Esophagus (tissue), 2 donors: ENCODE measurements at regions not wholly inside any gene's neighbourhood (a gene's known extent, or its start where the extent isn't known, plus 50 kb on each side); places are given as distances from the start of the nearest gene placed in this dataset.
"Not testable (repeated sequence)": the region's sequence is repeated elsewhere in the genome, so short reads cannot be mapped to it uniquely, and the experiment has no call there.

Experiments
- H3K27ac ChIP-seq, 2 donors: one replicate each; pipeline ENCODE4 v1.5.1; 2013; ENCODE audit warnings: low read depth in 2 of 2, mild to moderate bottlenecking in 2 of 2, inconsistent platforms in 1 of 2, low read length in 1 of 2, moderate library complexity in 1 of 2
- H3K27me3 ChIP-seq, 2 donors: one replicate each; pipeline ENCODE4 v1.6.1; 2013; ENCODE audit warnings: low read length in 2 of 2, control low read depth in 1 of 2, mild to moderate bottlenecking in 1 of 2; ENCODE audit not compliant: insufficient read depth in 2 of 2, control insufficient read depth in 1 of 2
- H3K36me3 ChIP-seq, 2 donors: one replicate each; pipeline ENCODE4 v1.6.1; 2013; ENCODE audit warnings: low read length in 1 of 2; ENCODE audit not compliant: control insufficient read depth in 2 of 2, insufficient read depth in 2 of 2
- H3K4me1 ChIP-seq, 2 donors: one replicate each; pipeline ENCODE4 v1.6.1; 2013; ENCODE audit warnings: low read length in 1 of 2; ENCODE audit not compliant: control insufficient read depth in 2 of 2, insufficient read depth in 2 of 2
- H3K4me3 ChIP-seq, 2 donors: one replicate each; pipeline ENCODE4 v1.5.1; 2013; ENCODE audit warnings: low read length in 2 of 2, mild to moderate bottlenecking in 2 of 2, low read depth in 1 of 2, moderate library complexity in 1 of 2
- H3K9me3 ChIP-seq, 2 donors: one replicate each; pipeline ENCODE4 v1.6.1; 2013; ENCODE audit warnings: mild to moderate bottlenecking in 2 of 2, low read depth in 1 of 2, low read length in 1 of 2, moderate library complexity in 1 of 2; ENCODE audit not compliant: control insufficient read depth in 2 of 2, insufficient read depth in 1 of 2
- WGBS, 2 donors: extraction: QIAGEN DNeasy Blood & Tissue Kit; methylation state at CpG; one replicate each; pipeline ENCODE4 v1.1.7; 2013; 5-methylcytosine and 5-hydroxymethylcytosine counted together
- donor health status: healthy with polysubstance abuse.
- donor health status: Bipolar disorder and iron deficiency.

DNA sequence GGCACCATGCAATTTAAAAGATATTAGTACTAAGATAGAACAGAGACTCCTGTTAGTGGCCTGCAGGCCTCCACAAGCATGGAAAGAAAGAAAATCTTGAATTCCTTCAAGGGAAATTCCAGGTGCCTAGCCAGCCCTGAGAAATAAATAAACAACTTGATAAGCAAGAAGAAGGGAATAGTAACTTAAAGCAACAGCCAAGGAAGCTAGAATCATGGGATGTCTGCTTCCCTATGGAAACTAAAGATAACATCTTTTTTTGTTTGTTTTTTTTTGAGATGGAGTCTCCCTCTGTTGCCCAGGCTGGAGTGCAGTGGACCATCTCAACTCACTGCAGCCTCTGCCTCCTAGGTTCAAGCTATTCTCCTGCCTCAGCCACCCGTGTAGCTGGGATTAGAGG lies 128.6 kb downstream of the SKIDA1 start:
- H3K27ac ChIP-seq = no peak overlapping the region
- 56 to 57% methylated on average over 1 of the region's 1 CpG for WGBS, 2 donors
- no peaks in the 10 kb centered on the region for H3K36me3 ChIP-seq
- no peaks in the 10 kb centered on the region for H3K27me3 ChIP-seq
- peaks cover 3 to 5% of the 10 kb centered on the region in 2 donors for H3K9me3 ChIP-seq
- H3K4me1 ChIP-seq = no peaks in the 10 kb centered on the region
- H3K4me3 ChIP-seq = no peak overlapping the region

DNA sequence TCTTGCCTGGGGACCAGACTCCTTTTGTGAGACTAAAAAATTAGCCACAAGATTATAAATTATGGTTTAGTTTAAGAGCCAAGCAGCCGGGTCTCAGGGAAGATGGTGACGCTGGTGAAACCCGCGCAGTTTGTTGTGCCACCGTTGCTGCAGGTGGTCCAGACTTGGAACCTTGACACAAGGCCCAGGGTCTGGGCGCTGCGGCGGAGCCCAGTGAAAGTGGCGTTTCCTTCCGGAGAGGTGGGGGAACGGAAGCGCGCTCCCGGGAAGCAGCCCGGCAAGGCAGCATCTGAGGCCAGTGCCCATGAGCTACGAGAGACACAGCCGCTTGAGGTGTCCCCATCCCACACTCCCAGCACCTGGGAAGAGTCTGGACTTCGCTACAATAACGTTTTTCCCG lies 131.6 kb downstream of the SKIDA1 start:
- no peak overlapping the region for H3K27ac ChIP-seq
- peaks cover 3 to 5% of the 10 kb centered on the region in 2 donors for H3K9me3 ChIP-seq
- no peaks in the 10 kb centered on the region for H3K4me1 ChIP-seq
- H3K27me3 ChIP-seq = no peaks in the 10 kb centered on the region
- H3K36me3 ChIP-seq = no peaks in the 10 kb centered on the region
- no peak overlapping the region for H3K4me3 ChIP-seq
- WGBS, 2 donors = 93 to 95% methylated on average over 20 of the region's 20 CpGs

DNA sequence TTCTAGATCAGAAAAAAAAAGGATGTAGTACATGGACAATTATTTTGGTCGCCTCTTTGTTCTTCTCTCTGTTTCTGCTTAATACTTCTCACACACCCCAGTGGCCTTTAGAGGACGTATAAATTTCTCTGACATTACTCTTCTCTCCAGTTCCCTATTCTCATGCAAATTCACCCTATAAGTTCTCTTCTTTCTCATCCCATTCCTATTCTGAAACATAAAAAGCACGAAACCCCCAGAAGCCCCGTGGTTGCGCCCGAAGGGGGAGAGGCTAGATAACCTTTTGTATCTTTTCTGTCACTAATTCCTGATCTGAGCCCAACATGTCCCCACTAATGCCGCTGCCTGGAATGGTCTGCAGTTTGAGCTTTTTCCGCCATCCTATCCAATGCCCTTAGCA lies 136.9 kb downstream of the SKIDA1 start:
- no peaks in the 10 kb centered on the region for H3K9me3 ChIP-seq
- no peak overlapping the region for H3K4me3 ChIP-seq
- 75 to 83% methylated on average over 8 of the region's 8 CpGs for WGBS, 2 donors
- H3K27me3 ChIP-seq = no peaks in the 10 kb centered on the region
- H3K27ac ChIP-seq = no peak overlapping the region
- H3K4me1 ChIP-seq = no peaks in the 10 kb centered on the region
- no peaks in the 10 kb centered on the region for H3K36me3 ChIP-seq

DNA sequence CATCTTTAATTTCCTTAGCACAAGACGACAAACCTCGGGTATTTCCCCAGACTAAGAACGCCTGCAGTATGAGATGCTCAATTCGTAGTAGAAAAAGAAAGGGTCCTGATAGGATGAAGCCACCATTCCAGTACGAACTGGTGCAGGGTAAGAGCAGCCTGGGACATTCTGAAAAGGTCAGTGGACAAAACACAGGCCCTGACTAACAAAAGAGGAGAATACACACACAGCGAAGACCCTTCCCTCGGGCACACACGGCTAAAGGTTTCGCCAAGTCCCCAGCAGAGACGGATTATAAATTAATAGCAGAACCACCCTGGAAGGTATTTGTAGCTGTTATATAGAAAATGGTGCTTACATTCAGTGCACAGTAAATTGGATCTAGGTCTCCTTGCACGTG lies 137.6 kb downstream of the SKIDA1 start:
- Histone ChIP-seq H3K4me3 (no peak overlapping the region), H3K27ac (no peak overlapping the region), H3K4me1 (no peaks in the 10 kb centered on the region), H3K36me3 (no peaks in the 10 kb centered on the region), H3K27me3 (no peaks in the 10 kb centered on the region), H3K9me3 (no peaks in the 10 kb centered on the region)
- 83 to 85% methylated on average over 11 of the region's 11 CpGs for WGBS, 2 donors

DNA sequence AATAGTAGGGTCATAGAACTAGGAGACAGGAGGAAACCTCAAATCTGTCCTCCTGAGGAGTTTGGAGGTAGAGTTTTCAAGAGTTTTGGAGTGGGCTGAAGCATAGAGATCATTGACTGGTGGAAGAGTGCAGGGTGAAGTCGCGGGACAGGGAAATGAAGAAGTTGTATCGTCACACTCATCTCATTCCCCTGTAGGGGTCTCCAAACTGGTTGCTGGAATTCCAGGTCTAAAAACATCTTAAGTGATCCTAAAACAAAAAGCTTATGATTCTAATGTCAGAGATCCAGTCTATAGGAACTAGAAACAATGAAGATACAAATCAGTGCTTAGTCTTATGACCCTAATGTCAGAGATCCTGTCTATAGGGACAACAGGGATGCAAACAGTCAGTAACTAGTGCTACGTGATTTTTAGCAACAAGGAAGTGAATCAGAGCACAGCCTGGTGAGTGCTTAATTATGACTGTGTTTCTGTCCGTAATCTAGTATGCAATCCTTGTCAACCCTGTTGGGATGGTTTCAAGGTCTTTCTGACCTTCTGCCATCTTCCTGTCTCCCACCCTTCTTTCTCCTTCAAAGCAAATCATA lies 139.4 kb downstream of the SKIDA1 start:
- no peak overlapping the region for H3K27ac ChIP-seq
- WGBS, 2 donors = 86 to 87% methylated on average over 5 of the region's 5 CpGs
- no peaks in the 10 kb centered on the region for H3K27me3 ChIP-seq
- H3K4me1 ChIP-seq = no peaks in the 10 kb centered on the region
- no peak overlapping the region for H3K4me3 ChIP-seq
- no peaks in the 10 kb centered on the region for H3K36me3 ChIP-seq
- no peaks in the 10 kb centered on the region for H3K9me3 ChIP-seq

DNA sequence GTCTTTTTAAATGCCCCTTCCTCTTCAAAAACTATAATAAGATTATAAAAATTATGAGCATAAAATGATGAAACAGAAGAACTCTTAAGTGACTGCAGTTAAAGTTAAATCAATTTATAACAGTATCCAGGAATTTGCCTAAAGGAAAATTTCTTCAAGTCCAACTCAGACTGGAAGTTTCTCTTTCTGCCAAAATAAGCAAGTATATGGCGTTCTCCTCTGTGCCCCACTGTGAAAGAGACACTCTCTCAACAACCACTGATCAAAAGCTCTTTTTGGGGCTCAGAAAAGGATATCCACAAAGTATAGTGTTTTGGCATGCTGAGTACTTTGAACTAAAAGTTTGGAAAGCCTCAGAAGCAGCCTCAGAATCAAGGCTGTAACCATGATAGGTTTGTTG lies 139.9 kb downstream of the SKIDA1 start:
- Histone ChIP-seq H3K9me3 (no peaks in the 10 kb centered on the region), H3K4me1 (no peaks in the 10 kb centered on the region), H3K27ac (no peak overlapping the region), H3K36me3 (no peaks in the 10 kb centered on the region), H3K27me3 (no peaks in the 10 kb centered on the region), H3K4me3 (no peak overlapping the region)
- WGBS, 2 donors = 40 to 62% methylated on average over 1 of the region's 1 CpG

DNA sequence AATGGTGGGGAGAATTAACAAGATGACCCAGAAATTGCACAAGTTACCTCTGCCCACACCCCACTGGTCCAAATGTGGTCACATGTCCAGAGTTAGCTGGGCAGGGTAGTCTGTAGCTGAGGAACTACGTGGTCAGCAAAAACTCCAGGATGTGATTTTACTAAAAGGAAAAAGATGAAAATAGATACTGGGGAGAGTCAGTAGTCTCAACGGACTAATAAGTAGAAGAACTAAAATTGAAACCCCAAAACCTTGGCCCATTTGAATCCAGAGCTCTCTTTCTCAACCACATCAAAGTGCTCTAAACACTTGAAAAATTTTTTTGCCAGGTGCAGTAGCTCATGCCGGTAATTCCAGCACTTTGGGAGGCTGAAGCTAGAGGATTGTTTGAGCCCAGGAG lies 146.3 kb downstream of the SKIDA1 start:
- H3K27me3 ChIP-seq = no peaks in the 10 kb centered on the region
- H3K36me3 ChIP-seq = no peaks in the 10 kb centered on the region
- no peaks in the 10 kb centered on the region for H3K4me1 ChIP-seq
- WGBS, 2 donors = 56 to 68% methylated on average over 3 of the region's 3 CpGs
- no peaks in the 10 kb centered on the region for H3K9me3 ChIP-seq
- H3K4me3 ChIP-seq = no peak overlapping the region
- no peak overlapping the region for H3K27ac ChIP-seq

DNA sequence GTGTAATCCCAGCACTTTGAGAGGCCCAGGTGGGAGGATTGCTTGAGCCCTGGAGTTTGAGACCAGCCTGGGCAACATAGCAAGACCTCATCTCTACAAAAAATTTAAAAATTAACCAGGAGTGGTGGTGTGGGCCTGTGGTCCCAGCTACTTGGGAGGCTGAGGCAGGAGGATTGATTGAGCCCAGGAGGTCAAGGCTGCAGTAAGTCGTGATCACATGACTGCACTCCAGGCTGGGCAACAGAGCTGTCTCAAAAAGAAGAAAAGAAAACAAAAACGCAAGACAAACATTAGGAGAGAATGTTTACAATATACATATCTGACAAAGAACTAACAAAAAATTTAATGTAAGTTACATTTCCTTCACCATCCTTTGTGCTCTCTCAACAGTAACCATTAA lies 150.2 kb downstream of the SKIDA1 start:
- not testable (repeated sequence) for H3K27ac ChIP-seq, H3K27me3 ChIP-seq, H3K36me3 ChIP-seq, H3K9me3 ChIP-seq, H3K4me3 ChIP-seq, H3K4me1 ChIP-seq
- 86 to 91% methylated on average over 2 of the region's 2 CpGs for WGBS, 2 donors

DNA sequence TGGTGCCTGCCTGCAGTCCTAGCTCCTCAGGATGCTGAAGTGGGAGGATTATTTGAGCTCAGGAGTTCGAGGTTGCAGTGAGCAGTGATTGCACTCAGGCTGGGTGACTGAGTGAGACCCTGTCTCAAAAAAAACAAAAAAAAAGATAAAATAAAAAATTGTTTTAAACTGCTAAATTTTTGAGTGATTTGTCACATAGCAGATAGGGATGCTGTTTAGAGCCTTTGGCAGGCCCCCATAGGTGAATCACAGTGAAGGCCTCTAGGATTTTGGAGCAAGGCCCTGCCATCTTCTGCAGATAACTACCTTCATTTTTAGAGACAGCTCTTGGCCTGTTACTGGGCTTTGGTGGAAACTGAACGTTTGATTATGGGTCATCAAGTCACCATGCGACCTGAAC lies 151.6 kb downstream of the SKIDA1 start:
- H3K4me1 ChIP-seq, H3K36me3 ChIP-seq, H3K27ac ChIP-seq, H3K4me3 ChIP-seq, H3K27me3 ChIP-seq, H3K9me3 ChIP-seq: not testable (repeated sequence)
- 82 to 90% methylated on average over 3 of the region's 3 CpGs for whole genome bisulfite sequencing, 2 donors

DNA sequence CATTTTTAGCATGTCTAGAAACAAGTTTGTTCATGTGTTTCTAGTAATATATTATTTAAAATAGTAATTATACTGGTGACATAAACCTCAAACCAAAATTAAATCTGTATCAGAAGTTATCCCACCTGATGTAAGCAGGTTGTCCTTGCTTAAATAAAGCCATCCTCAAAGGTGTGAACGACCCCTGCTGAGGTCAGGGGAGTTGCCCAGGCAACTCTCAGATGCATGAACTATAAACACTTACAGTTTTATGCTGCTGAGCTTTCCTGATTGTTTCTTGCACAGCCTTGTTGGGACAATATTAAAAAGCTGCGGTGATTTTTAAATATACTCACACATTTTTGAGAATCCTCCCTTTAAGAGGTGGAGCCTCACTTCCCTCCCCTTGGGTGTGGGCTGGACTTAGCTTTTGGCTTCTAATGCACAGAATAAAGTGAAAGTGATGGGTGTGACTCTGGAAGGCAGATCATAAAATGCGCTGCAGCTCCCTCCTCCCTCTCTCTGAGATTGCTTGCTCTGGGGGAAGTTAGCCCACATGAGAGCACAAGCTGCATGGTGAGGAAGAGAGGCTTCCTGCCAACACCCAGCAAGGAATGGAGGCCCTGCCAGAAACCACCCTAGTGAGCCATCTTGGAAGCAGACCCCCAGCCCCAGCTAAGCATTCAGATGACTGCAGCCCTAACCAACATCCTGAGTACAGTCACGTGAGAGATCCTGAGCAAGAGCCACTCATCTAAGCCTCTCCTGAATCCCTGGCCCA lies 152.7 kb downstream of the SKIDA1 start:
- Histone ChIP-seq H3K27me3 (no peaks in the 10 kb centered on the region), H3K4me3 (peak overlapping the region in 1 of 2 donors; percentile 0), H3K36me3 (no peaks in the 10 kb centered on the region), H3K27ac (peak overlapping the region in 1 of 2 donors; percentile 65), H3K4me1 (peaks cover 2 to 3% of the 10 kb centered on the region in 2 donors), H3K9me3 (no peaks in the 10 kb centered on the region)
- WGBS, 2 donors = 16 to 30% methylated on average over 4 of the region's 4 CpGs
